Pulmonary artery endothelial cell (primary cell): ENCODE measurements at regions not wholly inside any gene's neighbourhood (a gene's known extent, or its start where the extent isn't known, plus 50 kb on each side); places are given as distances from the start of the nearest gene placed in this dataset.
"Not testable (repeated sequence)": the region's sequence is repeated elsewhere in the genome, so short reads cannot be mapped to it uniquely, and the experiment has no call there.

Source experiments
- DNase-seq: peaks from one replicate; pipeline ENCODE4 v3.0.0-alpha.2; 2011; ENCODE audit warnings: low read depth, low spot score

GRCh38 chr3:33919312-33920120 lies 121.1 kb downstream of the PDCD6IP start:
- no peak for DNase-seq

- DNase-seq = no peak
These were observed 122.1 kb downstream of the PDCD6IP start for GRCh38 chr3:33920511-33920910.

GRCh38 chr3:33921608-33922007 lies 123.2 kb downstream of the PDCD6IP start:
- DNase-seq = no peak

- DNase-seq = no peak
These were observed 128.7 kb downstream of the PDCD6IP start for GRCh38 chr3:33926998-33927605.

- DNase-seq = no peak
These were observed 131.4 kb downstream of the PDCD6IP start for GRCh38 chr3:33929813-33930212.

- DNase-seq = no peak
These were observed 133.1 kb downstream of the PDCD6IP start for GRCh38 chr3:33931512-33931911.

- no peak for DNase-seq
These were observed 133.8 kb downstream of the PDCD6IP start for GRCh38 chr3:33932010-33932764.

- DNase-seq = no peak
These were observed 137.9 kb downstream of the PDCD6IP start for GRCh38 chr3:33936171-33936920.

- no peak for DNase-seq
These were observed 138.6 kb downstream of the PDCD6IP start for GRCh38 chr3:33936921-33937525.

- no peak for DNase-seq
These were observed 139.2 kb downstream of the PDCD6IP start for GRCh38 chr3:33937628-33938027.

GRCh38 chr3:33940149-33940548 lies 141.7 kb downstream of the PDCD6IP start:
- DNase-seq = no peak

- DNase-seq = no peak
These were observed 142.3 kb downstream of the PDCD6IP start for GRCh38 chr3:33940736-33941135.

GRCh38 chr3:33941804-33942203 lies 143.4 kb downstream of the PDCD6IP start:
- no peak for DNase-seq

GRCh38 chr3:33942483-33943150 lies 144.2 kb downstream of the PDCD6IP start:
- DNase-seq = no peak

GRCh38 chr3:33943277-33943676 lies 144.8 kb downstream of the PDCD6IP start:
- no peak for DNase-seq

GRCh38 chr3:33946612-33947011 lies 148.2 kb downstream of the PDCD6IP start:
- DNase-seq = not testable (repeated sequence)

GRCh38 chr3:33947272-33948195 lies 149.1 kb downstream of the PDCD6IP start:
- DNase-seq = no peak

GRCh38 chr3:33949074-33949473 lies 150.6 kb downstream of the PDCD6IP start:
- no peak for DNase-seq

- DNase-seq = no peak
These were observed 156.5 kb downstream of the PDCD6IP start for GRCh38 chr3:33954956-33955355.

- no peak for DNase-seq
These were observed 157.8 kb downstream of the PDCD6IP start for GRCh38 chr3:33956206-33956605.
